ENCODE measurements at regions not wholly inside any gene's neighbourhood (a gene's known extent, or its start where the extent isn't known, plus 50 kb on each side); places are given as distances from the start of the nearest gene placed in this dataset.

GRCh38 chr10:107919626-107920235 lies 755.2 kb upstream of the SORCS1 start:
- DNase-seq (ENCODE audit: low read depth) = no peak
- no peak overlapping the region for H3K4me3 ChIP-seq (ENCODE audit: control insufficient read depth, low read depth, low read length)
- TF ChIP-seq CTCF (conservative IDR thresholded peaks at IDR 0.05; ENCODE audit: control insufficient read depth, insufficient read depth, low read depth, low read length) = no peak

GRCh38 chr10:107918171-107918570 lies 753.7 kb upstream of the SORCS1 start:
- no peak overlapping the region for H3K4me3 ChIP-seq (ENCODE audit: control insufficient read depth, low read depth, low read length)
- TF ChIP-seq CTCF (conservative IDR thresholded peaks at IDR 0.05; ENCODE audit: control insufficient read depth, insufficient read depth, low read depth, low read length) = no peak
- DNase-seq (ENCODE audit: low read depth) = no peak

GRCh38 chr10:107915215-107915610 lies 750.7 kb upstream of the SORCS1 start:
- TF ChIP-seq CTCF (conservative IDR thresholded peaks at IDR 0.05; ENCODE audit: control insufficient read depth, insufficient read depth, low read depth, low read length) = no peak
- peak overlapping the region; percentile 62 for H3K4me3 ChIP-seq (ENCODE audit: control insufficient read depth, low read depth, low read length)
- DNase-seq (ENCODE audit: low read depth) = peak; percentile 76

GRCh38 chr10:107914450-107915214 lies 750.1 kb upstream of the SORCS1 start:
- DNase-seq (ENCODE audit: low read depth) = peak; percentile 25
- TF ChIP-seq CTCF (conservative IDR thresholded peaks at IDR 0.05; ENCODE audit: control insufficient read depth, insufficient read depth, low read depth, low read length) = no peak
- peak overlapping the region; percentile 62 for H3K4me3 ChIP-seq (ENCODE audit: control insufficient read depth, low read depth, low read length)

GRCh38 chr10:107913317-107914294 lies 749.1 kb upstream of the SORCS1 start:
- no peak for DNase-seq (ENCODE audit: low read depth)
- peak overlapping the region; percentile 62 for H3K4me3 ChIP-seq (ENCODE audit: control insufficient read depth, low read depth, low read length)
- TF ChIP-seq CTCF (conservative IDR thresholded peaks at IDR 0.05; ENCODE audit: control insufficient read depth, insufficient read depth, low read depth, low read length) = no peak

GRCh38 chr10:107901076-107901475 lies 736.6 kb upstream of the SORCS1 start:
- no peak for DNase-seq (ENCODE audit: low read depth)
- no peak for TF ChIP-seq CTCF (conservative IDR thresholded peaks at IDR 0.05; ENCODE audit: control insufficient read depth, insufficient read depth, low read depth, low read length)
- H3K4me3 ChIP-seq (ENCODE audit: control insufficient read depth, low read depth, low read length) = no peak overlapping the region

Data from fibroblast of mammary gland (primary cell).